ENCODE measurements at regions not wholly inside any gene's neighbourhood (a gene's known extent, or its start where the extent isn't known, plus 50 kb on each side); places are given as distances from the start of the nearest gene placed in this dataset.

- TF ChIP-seq CTCF (IDR thresholded peaks at IDR 0.05) = no peak
- no peak for TF ChIP-seq POLR2A (IDR thresholded peaks at IDR 0.05)
- TF ChIP-seq POLR2AphosphoS5 (IDR thresholded peaks at IDR 0.05; ENCODE audit: insufficient read depth in 1 of 2, low read depth in 1 of 2) = no peak
Observed at GRCh38 chr6:51299621-51300380, 481.1 kb downstream of the TFAP2B start.

All from vagina (tissue), 2 donors.